Esophagus (tissue), 2 donors: ENCODE measurements at regions not wholly inside any gene's neighbourhood (a gene's known extent, or its start where the extent isn't known, plus 50 kb on each side); places are given as distances from the start of the nearest gene placed in this dataset.

Experiments
- H3K27ac ChIP-seq, 2 donors: one replicate each; pipeline ENCODE4 v1.5.1; 2013; ENCODE audit warnings: low read depth in 2 of 2, mild to moderate bottlenecking in 2 of 2, inconsistent platforms in 1 of 2, low read length in 1 of 2, moderate library complexity in 1 of 2
- H3K27me3 ChIP-seq, 2 donors: one replicate each; pipeline ENCODE4 v1.6.1; 2013; ENCODE audit warnings: low read length in 2 of 2, control low read depth in 1 of 2, mild to moderate bottlenecking in 1 of 2; ENCODE audit not compliant: insufficient read depth in 2 of 2, control insufficient read depth in 1 of 2
- H3K36me3 ChIP-seq, 2 donors: one replicate each; pipeline ENCODE4 v1.6.1; 2013; ENCODE audit warnings: low read length in 1 of 2; ENCODE audit not compliant: control insufficient read depth in 2 of 2, insufficient read depth in 2 of 2
- H3K4me1 ChIP-seq, 2 donors: one replicate each; pipeline ENCODE4 v1.6.1; 2013; ENCODE audit warnings: low read length in 1 of 2; ENCODE audit not compliant: control insufficient read depth in 2 of 2, insufficient read depth in 2 of 2
- H3K4me3 ChIP-seq, 2 donors: one replicate each; pipeline ENCODE4 v1.5.1; 2013; ENCODE audit warnings: low read length in 2 of 2, mild to moderate bottlenecking in 2 of 2, low read depth in 1 of 2, moderate library complexity in 1 of 2
- H3K9me3 ChIP-seq, 2 donors: one replicate each; pipeline ENCODE4 v1.6.1; 2013; ENCODE audit warnings: mild to moderate bottlenecking in 2 of 2, low read depth in 1 of 2, low read length in 1 of 2, moderate library complexity in 1 of 2; ENCODE audit not compliant: control insufficient read depth in 2 of 2, insufficient read depth in 1 of 2
- WGBS, 2 donors: extraction: QIAGEN DNeasy Blood & Tissue Kit; methylation state at CpG; one replicate each; pipeline ENCODE4 v1.1.7; 2013; 5-methylcytosine and 5-hydroxymethylcytosine counted together
- donor health status: healthy with polysubstance abuse.
- donor health status: Bipolar disorder and iron deficiency.

DNA sequence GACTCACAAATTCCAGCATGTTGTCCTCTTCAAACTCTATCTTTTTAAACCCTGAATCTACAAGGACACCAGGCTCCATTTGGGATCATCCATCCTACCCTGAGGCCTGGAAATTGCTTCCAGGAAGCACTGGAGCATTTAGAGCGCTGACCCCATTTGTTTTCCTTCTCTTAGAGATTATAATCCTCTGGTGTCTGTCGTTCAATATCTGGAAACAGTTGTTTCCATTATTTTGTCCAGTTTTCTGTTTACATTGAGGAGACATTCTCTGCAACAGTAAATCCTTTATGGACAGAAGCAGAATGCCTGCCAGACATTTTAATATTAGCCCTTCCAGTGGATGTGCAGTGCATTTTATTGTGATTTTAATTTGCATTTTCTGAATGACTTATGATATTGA, 119.4 kb upstream of the MEOX2 start:
- 63 to 65% methylated on average over 2 of the region's 2 CpGs for WGBS, 2 donors

DNA sequence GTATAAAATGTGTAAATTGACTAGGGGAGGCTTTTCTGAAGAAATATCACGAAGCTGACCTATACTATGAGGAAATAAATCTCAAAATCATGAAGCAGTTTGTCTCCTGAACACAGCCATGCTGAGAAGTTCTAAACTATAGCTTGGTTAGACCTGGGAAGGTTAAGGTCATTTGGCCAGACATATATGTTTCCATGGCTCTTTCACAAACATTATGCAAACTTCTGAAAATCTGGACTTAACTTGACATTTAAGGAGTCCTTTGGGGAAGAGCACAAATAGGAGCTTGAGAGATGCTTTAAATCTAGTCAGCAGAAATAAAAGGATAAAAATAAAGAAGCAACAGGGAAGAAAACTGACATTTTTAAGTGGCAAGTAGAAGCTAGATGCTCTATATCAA, 115.9 kb upstream of the MEOX2 start:
- WGBS, 2 donors: 59 to 67% methylated on average over 1 of the region's 1 CpG
- H3K4me1 ChIP-seq: no peaks in the 10 kb centered on the region
- H3K36me3 ChIP-seq: no peaks in the 10 kb centered on the region
- no peaks in the 10 kb centered on the region for H3K9me3 ChIP-seq
- H3K27ac ChIP-seq: no peak overlapping the region
- H3K27me3 ChIP-seq: no peaks in the 10 kb centered on the region
- H3K4me3 ChIP-seq: no peak overlapping the region

More for the DNA sequence above, 119.4 kb upstream of the MEOX2 start:
- H3K27me3 ChIP-seq: no peaks in the 10 kb centered on the region
- H3K9me3 ChIP-seq: peaks cover 0 to 5% of the 10 kb centered on the region in 2 donors
- no peaks in the 10 kb centered on the region for H3K36me3 ChIP-seq
- H3K27ac ChIP-seq: no peak overlapping the region
- no peaks in the 10 kb centered on the region for H3K4me1 ChIP-seq
- H3K4me3 ChIP-seq: no peak overlapping the region

DNA sequence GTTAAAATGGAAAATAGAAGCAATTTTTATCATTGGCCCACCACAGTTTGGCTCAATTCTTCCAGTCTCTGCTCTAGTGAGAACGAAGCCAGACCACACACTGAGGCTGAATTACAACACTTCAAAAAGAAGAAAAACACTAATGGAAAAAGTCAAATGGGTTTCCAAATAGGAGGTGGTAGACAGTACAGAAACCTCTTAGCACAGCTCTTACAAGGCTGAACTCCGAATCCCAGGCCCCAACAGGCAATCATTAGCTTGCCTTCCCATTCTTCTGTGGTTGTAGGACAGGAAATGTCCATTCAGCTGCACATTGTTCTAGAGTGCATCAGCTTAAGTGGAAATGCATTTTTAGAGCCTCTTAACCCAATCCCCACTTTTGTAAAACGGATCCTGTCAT, 115.1 kb upstream of the MEOX2 start:
- no peak overlapping the region for H3K4me3 ChIP-seq
- 53 to 54% methylated on average over 3 of the region's 3 CpGs for WGBS, 2 donors
- no peaks in the 10 kb centered on the region for H3K27me3 ChIP-seq
- no peaks in the 10 kb centered on the region for H3K4me1 ChIP-seq
- H3K9me3 ChIP-seq: no peaks in the 10 kb centered on the region
- no peak overlapping the region for H3K27ac ChIP-seq
- H3K36me3 ChIP-seq: no peaks in the 10 kb centered on the region

DNA sequence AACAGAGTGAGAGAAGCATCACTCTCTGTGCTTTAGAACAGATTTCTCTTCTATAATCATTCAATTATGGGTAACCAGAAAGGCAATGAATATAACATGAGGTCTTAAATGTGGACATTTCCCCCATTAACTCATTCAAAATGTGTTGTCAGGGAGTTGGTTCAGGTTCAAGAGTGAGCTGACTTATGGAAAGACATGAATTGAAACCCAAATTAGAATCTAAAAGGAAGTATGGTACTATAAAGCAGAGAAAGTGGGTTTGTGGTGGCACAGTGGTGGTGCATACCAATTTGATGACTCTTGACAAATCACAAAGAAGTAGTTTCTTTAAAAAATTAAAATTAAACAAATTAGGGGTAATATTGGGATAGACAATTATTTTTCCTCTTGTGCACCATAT, 114.6 kb upstream of the MEOX2 start:
- Histone ChIP-seq H3K4me3 (no peak overlapping the region), H3K4me1 (no peaks in the 10 kb centered on the region), H3K27ac (no peak overlapping the region), H3K36me3 (no peaks in the 10 kb centered on the region), H3K9me3 (no peaks in the 10 kb centered on the region), H3K27me3 (no peaks in the 10 kb centered on the region)

DNA sequence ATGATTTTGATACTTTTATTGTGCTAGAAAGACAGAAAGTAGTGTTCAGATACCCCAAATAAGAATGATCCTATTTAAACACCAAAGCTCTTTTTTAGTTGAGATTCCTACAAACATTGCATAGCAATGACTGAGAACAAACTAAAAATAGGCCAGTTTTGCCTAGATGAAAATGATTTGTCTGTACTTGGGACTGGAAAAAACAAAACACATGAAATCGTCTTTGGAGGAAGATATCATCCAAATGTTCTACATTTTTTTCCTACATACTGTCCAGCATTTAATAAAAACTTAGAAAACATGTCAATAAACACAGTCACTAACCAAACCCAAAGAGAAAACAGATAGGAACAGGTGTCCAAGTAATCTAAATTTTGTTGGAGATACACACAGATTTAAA, 111.6 kb upstream of the MEOX2 start:
- H3K27me3 ChIP-seq: no peaks in the 10 kb centered on the region
- H3K9me3 ChIP-seq: no peaks in the 10 kb centered on the region
- H3K27ac ChIP-seq: no peak overlapping the region
- H3K36me3 ChIP-seq: no peaks in the 10 kb centered on the region
- no peak overlapping the region for H3K4me3 ChIP-seq
- no peaks in the 10 kb centered on the region for H3K4me1 ChIP-seq
- 14 to 19% methylated on average over 1 of the region's 1 CpG for WGBS, 2 donors

DNA sequence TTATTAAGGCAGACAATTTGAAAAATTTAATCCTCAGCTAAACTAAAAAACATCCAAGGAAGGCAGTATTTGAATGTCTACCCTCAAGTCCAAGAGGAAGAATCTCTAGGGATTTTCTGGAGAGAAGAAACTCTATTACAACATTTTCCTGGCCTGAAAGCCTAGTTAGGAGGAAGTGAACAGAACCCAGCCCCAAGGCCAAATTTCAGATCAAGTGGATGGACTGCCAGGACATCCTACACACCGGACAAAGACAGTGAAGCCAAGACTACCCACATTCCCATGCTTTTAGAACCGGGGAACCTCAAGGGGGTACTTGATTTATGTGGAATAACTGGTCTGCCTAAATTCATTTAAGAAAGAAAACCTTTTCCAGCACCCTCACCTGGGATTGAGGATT, 108.9 kb upstream of the MEOX2 start:
- no peaks in the 10 kb centered on the region for H3K36me3 ChIP-seq
- no peaks in the 10 kb centered on the region for H3K27me3 ChIP-seq
- no peak overlapping the region for H3K27ac ChIP-seq
- no peaks in the 10 kb centered on the region for H3K9me3 ChIP-seq
- no peaks in the 10 kb centered on the region for H3K4me1 ChIP-seq
- 63 to 73% methylated on average over 2 of the region's 2 CpGs for WGBS, 2 donors
- H3K4me3 ChIP-seq: no peak overlapping the region

DNA sequence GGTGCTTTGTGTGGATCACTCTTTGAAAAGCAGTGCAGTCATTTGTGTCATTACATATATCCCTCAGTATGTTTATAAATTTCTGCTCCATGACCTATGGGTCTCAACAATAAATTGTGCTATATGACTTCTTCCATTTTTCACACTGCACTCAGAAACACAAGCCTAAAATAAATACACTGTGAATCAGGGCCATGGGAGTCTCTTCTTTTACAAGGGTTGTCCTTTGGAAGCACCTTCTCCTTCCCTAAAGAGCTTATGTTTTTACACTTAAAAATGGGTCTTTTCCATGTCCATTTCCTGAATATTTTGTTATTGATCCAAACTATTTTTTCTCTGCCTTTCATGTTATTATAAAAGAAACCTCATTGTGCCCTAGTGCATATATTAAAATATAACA, 108.3 kb upstream of the MEOX2 start:
- Histone ChIP-seq H3K27me3 (no peaks in the 10 kb centered on the region), H3K9me3 (no peaks in the 10 kb centered on the region), H3K4me1 (no peaks in the 10 kb centered on the region)

DNA sequence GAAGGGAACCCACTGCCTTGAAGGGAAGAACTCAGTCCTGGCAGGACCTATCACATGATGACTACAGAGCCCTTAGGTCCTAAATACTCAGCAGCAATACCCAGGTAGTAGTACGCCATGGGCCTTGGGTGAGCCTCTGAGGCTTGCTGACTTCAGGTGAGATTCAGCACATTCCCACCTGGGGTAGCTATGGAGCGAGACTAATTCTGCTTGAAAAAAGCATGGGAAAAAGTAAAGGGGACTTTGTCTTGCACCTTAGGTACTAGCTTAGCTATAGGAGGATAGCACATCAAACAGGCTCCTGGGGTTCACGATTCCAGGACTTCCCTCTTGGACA, 98.2 kb upstream of the MEOX2 start:
- H3K9me3 ChIP-seq: no peaks in the 10 kb centered on the region
- 82 to 87% methylated on average over 3 of the region's 3 CpGs for WGBS, 2 donors
- H3K4me3 ChIP-seq: no peak overlapping the region
- no peaks in the 10 kb centered on the region for H3K4me1 ChIP-seq
- no peaks in the 10 kb centered on the region for H3K36me3 ChIP-seq
- H3K27me3 ChIP-seq: no peaks in the 10 kb centered on the region
- no peak overlapping the region for H3K27ac ChIP-seq

More for the DNA sequence above, 108.3 kb upstream of the MEOX2 start:
- H3K36me3 ChIP-seq: no peaks in the 10 kb centered on the region
- no peak overlapping the region for H3K4me3 ChIP-seq
- H3K27ac ChIP-seq: no peak overlapping the region

DNA sequence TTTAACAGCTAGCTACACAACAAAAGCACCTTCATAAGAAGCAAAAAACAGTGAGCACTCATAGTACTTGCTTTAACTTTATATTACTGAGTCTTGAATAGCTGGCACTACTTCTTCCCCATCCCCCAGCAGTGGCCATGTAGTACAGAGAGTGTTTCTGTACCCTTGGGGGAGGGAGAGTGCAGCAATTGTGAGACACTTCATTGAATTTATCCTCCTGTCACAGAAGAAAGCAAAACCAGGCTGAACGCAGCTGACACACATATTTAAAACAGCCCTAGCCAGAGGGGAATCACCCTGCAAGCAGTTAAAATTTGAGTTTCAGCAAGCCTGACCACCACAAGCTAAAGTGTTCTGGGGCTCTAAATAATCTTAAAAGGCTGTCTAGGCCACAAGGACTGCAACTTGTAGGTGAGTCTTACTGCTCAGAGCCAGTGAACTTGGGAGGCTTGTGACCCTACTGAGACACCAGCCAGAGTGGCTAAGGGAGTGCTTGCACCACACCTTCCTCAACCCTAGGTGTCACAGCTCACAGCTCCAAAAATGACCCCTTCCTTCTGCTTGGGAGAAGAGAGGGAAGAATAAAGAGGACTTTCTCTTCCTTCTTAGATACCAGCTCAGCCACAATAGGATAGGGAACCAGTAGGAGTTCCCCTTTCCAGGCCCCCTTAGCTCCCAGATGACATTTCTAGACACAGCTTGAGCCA, 97.7 kb upstream of the MEOX2 start:
- 45% methylated on average over 1 of the region's 1 CpG for WGBS, 2 donors
- H3K4me1 ChIP-seq: no peaks in the 10 kb centered on the region
- H3K27me3 ChIP-seq: no peaks in the 10 kb centered on the region
- no peak overlapping the region for H3K4me3 ChIP-seq
- no peak overlapping the region for H3K27ac ChIP-seq
- no peaks in the 10 kb centered on the region for H3K9me3 ChIP-seq
- no peaks in the 10 kb centered on the region for H3K36me3 ChIP-seq

DNA sequence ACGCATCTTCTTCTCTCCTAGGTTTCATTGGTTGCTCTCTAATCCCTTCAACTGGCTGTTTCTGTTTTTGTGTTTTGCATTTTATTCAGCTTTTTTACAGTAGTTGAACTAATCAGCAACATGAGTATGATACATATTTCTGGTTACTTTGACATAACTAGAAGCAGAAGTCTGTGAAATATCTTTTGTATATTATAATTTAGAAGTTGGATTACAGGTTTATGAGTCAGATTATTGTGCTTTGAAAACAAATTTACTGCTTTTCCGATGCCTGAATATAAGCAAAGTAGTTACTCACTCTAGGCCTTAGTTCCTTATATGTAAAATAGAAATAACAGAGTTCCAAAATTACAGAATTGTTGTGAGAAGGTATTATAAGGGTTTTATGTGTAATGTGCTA, 96.2 kb upstream of the MEOX2 start:
- Histone ChIP-seq H3K4me3 (no peak overlapping the region), H3K27me3 (no peaks in the 10 kb centered on the region), H3K27ac (no peak overlapping the region), H3K4me1 (no peaks in the 10 kb centered on the region), H3K36me3 (no peaks in the 10 kb centered on the region), H3K9me3 (no peaks in the 10 kb centered on the region)
- 86% methylated on average over 2 of the region's 2 CpGs for WGBS, 2 donors
